Cardiac septum (tissue), 1 donor: ENCODE measurements at regions not wholly inside any gene's neighbourhood (a gene's known extent, or its start where the extent isn't known, plus 50 kb on each side); places are given as distances from the start of the nearest gene placed in this dataset.

Source experiments
- DNase-seq: peaks from one replicate; pipeline ENCODE4 v3.0.0-alpha.2; 2020; ENCODE audit warnings: low spot score
- intact Hi-C: fragments of 100-400 bp; cut with DNase I; formaldehyde crosslinking; loops from one replicate; pipeline ENCODE4 v1.14.0; 2022
- donor health status: DM: no; HTN: no; CAD: no.

DNA sequence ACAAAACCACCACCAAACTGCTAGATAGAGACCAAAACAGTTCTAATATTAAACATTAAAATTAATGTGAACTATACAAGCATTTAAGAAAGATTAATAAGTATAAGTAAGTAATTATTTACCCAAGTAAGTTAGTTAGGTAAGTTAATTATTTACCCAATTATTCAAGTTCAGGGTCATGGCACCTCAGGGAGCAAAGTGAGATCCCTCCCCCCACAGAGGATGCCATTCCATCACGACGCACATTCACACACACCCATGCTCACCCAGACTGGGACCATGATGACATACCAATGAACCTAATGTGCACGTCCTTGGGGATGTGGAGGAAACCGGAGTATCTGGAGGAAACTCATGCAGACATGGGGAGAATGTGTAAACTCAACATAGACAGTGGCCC is 229.1 kb downstream of the NR2F2 start:
- DNase-seq: no peak
- intact Hi-C loops: no loop called here

DNA sequence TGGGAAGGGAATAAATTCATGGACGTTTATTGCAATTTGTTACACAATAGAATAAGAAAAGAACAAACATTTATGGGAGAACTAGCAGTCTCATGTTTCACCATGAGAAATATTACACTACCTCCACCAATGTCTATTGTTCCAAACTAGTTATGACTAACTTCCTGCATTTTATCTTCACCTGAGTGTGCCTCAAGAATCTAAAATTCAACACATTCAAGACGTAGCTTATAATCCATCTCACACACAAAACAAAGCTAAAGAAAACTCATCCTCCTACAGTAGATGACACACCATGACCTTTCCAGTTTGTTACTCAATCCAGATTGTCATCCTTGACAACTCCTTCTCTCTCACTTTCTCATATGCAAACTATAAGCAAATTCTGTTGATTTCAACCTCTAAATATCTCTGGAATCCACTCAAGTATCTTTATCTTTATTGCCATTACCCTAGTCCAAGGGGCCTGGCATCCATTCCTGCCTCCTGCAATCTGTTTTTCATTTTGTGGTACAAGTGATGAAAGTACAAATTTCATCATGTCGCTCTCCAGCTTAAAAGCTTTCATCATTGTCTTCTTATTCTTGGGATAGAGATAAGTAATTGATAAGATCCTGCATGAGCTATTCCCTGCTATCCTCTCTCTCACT is 229.9 kb downstream of the NR2F2 start:
- intact Hi-C loops: no loop called here
- DNase-seq: no peak

GRCh38 chr15:96561593-96561992 is 231.1 kb downstream of the NR2F2 start:
- DNase-seq: no peak
- intact Hi-C loops: no loop called here

DNA sequence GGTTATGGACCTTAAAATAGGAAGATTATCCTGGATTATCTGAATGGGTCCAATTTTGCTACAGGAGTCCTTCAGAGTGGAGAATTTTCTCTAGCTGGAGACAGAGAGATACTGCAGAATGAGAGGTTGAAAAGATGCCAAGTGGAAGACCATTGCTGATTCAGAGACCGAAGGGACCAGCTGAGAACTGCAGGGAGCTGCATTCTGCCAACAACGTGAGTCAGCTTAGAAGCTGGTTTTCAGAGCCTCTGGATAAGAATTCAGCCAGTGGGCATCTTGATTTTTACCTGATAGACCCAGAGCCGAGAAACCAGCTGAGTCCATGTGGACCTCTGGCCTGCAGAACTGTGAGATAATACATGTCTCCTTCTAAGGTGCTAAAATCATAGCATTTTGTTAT is 234.0 kb downstream of the NR2F2 start:
- intact Hi-C loops: no loop called here
- no peak for DNase-seq

DNA sequence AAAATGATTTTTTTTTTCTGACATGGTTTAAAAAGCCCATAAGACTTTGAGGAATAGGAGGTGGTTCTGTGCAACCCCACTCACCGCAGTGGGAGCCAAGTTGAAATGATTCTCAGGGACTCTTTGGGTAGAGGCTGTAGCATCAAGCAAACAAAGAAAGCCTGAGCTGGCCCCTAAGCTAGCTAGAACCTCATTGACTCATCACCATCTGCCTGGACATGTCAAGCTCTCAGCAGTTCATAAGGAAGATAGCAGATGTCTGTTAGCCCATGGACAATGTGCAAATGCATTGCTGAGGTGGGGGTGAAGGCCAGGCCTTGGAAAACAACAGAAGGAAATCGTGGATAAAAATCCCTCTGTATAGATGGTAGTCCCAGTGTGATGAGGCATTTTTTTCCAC is 234.8 kb downstream of the NR2F2 start:
- DNase-seq: no peak
- intact Hi-C loops: no loop called here

- no peak for DNase-seq
- intact Hi-C loops: no loop called here
Observed at GRCh38 chr15:96574782-96575181, 244.3 kb downstream of the NR2F2 start.

GRCh38 chr15:96576596-96576995 is 246.1 kb downstream of the NR2F2 start:
- intact Hi-C loops: no loop called here
- DNase-seq: no peak

DNA sequence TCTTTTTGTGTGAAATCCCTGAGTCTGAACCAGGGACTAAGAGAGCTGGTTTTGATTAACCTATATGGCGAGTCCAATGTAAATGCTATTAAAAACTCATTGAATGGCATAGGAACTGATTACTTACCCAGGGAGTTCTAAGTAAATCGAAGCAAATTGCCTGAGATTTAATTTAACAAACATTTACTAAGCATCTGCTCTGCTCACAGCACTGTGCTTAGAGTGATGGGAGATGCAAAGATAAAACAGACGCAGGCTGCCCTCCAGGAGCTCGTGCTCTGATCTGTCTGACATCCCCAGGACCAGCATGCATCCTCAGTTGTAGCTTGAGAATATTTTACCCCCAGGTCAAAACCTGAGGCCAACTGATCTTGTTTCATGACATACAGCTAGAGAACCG is 247.9 kb downstream of the NR2F2 start:
- intact Hi-C loops: no loop called here
- DNase-seq: no peak

DNA sequence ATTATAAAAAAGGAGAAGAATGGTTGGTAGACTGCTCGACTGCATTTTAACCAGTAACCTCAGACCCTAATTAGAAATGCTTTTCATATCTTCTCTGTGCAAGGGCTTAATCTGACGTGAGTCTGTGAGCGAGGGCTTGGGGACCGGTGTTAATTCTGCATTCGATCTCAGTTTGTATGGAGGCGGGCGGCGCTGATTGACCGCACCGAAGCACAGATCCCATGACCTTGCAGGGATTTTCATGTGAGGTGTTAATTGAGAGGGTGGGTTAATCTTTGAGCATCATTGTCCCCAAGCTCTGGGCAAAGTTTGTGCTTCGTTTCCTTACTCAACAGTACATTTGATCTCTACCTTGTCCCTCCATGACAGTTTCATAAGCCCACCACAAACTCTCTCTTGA is 250.9 kb downstream of the NR2F2 start:
- intact Hi-C loops: loop anchor here (5.0 kb wide), 1 partner anchor 224 kb away; no protein-coding TSS in a partner anchor

DNA sequence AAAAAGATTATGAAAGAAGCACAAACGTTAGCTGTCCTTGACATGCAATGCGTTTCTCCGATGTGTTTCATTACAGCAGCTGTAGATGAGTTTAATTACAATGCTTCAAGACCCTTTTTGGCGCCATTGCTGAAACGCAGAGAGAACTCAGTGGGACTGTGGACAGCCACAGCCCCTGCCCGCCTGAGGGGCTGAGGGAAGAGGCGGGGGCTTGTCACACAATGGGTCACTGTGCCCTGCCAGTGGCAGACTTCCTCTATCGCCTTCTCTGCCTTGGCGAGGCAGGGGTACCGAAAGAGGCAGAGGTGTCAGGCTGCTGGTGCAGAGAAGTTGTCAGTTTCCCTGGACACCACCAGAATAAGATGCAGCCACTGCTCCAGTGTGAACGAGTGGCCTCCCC is 252.0 kb downstream of the NR2F2 start:
- intact Hi-C loops: loop anchor here (5.0 kb wide), 1 partner anchor 225 kb away; no protein-coding TSS in a partner anchor

More for the DNA sequence above, 250.9 kb downstream of the NR2F2 start:
- no peak for DNase-seq

GRCh38 chr15:96583671-96584070 is 253.2 kb downstream of the NR2F2 start:
- DNase-seq: no peak
- intact Hi-C loops: loop anchor here (5.0 kb wide), 1 partner anchor 226 kb away; no protein-coding TSS in a partner anchor

More for the DNA sequence above, 252.0 kb downstream of the NR2F2 start:
- no peak for DNase-seq

- intact Hi-C loops: no loop called here
- DNase-seq: no peak
Observed at GRCh38 chr15:96585484-96586386, 255.2 kb downstream of the NR2F2 start.

DNA sequence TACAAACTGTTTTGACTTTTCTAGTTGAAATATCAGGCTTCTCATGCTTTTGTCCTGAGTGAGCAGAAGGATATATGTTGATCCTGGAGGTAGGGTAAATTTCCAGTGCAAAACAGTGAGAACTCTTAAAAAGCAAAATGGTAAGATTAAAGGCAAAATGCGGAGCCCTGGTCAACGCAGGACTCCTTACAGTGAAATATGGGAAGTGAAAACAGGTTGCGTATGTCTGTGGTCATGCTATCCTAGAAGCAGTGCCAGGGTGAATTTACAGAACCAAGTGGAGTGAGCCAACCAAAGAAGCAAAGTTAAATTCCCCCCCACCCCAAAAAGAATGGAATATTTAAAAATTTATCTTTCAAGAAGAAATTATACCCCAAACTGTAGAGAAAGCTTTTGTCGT is 256.4 kb downstream of the NR2F2 start:
- DNase-seq: no peak
- intact Hi-C loops: no loop called here

GRCh38 chr15:96589864-96590263 is 259.4 kb downstream of the NR2F2 start:
- DNase-seq: no peak
- intact Hi-C loops: no loop called here

GRCh38 chr15:96593735-96594134 is 263.2 kb downstream of the NR2F2 start:
- intact Hi-C loops: no loop called here
- DNase-seq: no peak

DNA sequence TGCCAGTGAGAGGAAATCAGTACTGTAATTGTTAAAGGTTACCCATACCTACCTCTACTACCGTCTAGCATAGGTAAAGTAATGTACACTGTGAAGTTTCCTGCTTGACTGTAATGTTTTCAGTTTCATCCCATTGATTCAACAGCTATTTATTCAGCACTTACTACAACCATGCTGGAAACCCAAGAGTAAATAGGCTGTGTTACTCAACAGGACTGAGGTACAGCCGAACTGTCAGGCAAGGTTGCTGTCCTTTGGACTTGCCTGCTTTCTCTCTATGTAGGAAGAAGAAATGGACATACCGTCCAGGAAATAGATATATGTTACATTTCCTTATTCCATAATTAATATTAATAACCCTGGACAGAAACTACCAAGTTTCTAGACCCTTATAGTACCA is 265.5 kb downstream of the NR2F2 start:
- no peak for DNase-seq
- intact Hi-C loops: no loop called here

- intact Hi-C loops: no loop called here
- no peak for DNase-seq
Observed at GRCh38 chr15:96598514-96598913, 268.0 kb downstream of the NR2F2 start.

DNA sequence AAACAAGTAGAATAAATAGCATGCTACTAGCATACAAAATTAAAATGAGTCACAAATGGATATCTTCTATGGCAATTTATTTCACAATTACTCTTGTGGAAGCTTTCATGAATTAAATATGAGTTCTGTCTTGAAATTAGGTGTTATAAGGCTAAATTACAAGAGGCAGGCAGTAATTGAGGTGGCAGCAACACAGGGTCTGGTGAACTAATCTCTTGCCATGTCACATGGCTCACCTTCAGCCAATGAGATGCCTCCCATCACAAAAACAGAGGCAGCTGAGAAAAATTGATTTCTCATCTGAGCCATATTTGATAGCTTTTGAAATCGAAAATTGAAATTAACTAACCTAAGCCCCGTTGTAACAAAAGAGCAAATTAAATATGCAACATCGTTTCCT is 268.8 kb downstream of the NR2F2 start:
- DNase-seq: no peak
- intact Hi-C loops: no loop called here

DNA sequence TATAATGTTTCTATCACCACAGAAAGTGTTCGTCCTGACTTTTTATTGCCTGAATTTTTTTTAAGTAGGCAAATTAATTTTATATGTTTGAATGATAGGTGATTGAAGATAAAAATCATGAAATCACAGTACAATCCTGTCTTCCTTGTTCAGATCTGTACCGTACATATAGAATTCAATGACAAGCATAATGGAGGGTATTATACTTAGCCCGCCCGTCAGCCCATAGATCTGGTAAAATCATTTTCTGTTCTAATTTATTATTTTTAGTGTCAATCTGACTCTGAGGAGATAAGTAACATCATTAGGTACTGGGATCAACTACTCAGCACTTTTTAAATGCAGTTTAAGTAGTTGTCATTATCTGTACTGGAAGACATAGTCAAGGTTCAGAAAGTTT is 269.9 kb downstream of the NR2F2 start:
- no peak for DNase-seq
- intact Hi-C loops: no loop called here

DNA sequence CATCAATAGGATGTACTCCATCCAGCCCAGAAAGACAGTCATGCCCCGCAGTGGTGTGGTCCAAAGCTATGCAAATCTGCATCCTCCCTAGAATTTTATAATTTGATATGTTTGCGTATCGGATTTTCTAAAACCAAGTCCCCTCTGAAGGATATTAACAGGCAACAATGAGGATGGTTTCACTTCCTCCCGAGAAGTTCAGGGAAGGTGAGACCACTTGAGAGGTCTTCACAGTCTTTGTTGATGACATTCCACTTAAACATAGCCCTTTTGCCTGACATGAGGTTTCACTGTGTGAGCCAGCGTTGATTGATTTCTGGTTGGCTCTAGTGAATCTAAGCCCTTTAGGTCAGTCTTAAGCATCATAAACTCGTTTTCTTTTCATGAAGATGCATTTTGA is 276.1 kb downstream of the NR2F2 start:
- intact Hi-C loops: no loop called here
- no peak for DNase-seq

DNA sequence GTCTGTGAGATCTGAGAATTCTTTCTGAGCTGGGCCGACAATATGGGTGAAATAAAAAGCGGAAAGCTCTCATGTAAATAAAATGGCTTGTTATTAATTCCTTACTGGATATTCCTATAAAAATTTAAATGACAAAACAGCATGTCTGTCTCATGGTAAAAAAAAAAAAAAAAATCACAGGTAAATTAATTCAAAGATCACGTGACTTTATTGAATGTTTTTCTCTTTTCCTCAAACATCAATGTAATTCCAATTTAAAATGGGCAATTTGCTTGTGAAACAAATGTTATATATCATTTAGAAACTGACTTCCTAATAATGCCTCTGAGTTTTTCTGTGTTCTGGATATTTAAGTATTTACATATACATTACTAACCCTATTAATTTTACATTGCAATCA is 280.3 kb downstream of the NR2F2 start:
- intact Hi-C loops: no loop called here
- DNase-seq: no peak
